ENCODE measurements at regions not wholly inside any gene's neighbourhood (a gene's known extent, or its start where the extent isn't known, plus 50 kb on each side); places are given as distances from the start of the nearest gene placed in this dataset.
A peak's percentile ranks its signal among the peaks of the same experiment; 100 is the strongest.

DNA sequence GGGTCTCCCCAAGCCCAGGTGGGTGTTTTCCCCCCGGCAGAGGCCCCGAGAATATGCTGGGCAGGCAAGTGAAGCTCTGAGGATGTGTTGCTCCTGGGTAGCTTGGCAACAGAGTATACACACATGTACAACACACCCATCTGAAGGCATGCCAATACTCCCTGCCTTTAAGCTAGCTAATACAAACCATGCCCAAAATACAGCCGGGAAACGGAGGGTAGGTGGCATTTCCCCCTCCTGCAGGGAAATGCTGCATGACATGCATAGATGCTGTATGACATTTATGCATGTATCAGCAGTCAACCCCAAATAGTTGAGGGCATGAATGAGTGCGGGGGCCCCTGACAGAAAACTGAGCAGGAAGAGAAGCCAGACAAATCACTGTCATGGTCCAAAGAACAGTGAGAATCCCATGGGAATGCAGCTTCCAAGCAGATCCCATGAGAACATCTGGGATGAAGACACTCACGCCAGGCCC, 614.1 kb downstream of the EBF1 start:
- H3K9me3 Mint-ChIP-seq: peaks cover 6% of the 10 kb centered on the region
- H3K36me3 Mint-ChIP-seq (ENCODE audit: low read depth): no peaks in the 10 kb centered on the region
- peaks cover 13% of the 10 kb centered on the region for H3K4me1 Mint-ChIP-seq
- H3K27ac Mint-ChIP-seq (ENCODE audit: unreplicated experiment): no peak overlapping the region
- no peaks in the 10 kb centered on the region for H3K27me3 Mint-ChIP-seq (ENCODE audit: low read depth)
- DNase-seq (ENCODE audit: low read depth, low spot score): no peak
- H3K4me3 Mint-ChIP-seq: no peak overlapping the region
- TF ChIP-seq, protein P1, sequence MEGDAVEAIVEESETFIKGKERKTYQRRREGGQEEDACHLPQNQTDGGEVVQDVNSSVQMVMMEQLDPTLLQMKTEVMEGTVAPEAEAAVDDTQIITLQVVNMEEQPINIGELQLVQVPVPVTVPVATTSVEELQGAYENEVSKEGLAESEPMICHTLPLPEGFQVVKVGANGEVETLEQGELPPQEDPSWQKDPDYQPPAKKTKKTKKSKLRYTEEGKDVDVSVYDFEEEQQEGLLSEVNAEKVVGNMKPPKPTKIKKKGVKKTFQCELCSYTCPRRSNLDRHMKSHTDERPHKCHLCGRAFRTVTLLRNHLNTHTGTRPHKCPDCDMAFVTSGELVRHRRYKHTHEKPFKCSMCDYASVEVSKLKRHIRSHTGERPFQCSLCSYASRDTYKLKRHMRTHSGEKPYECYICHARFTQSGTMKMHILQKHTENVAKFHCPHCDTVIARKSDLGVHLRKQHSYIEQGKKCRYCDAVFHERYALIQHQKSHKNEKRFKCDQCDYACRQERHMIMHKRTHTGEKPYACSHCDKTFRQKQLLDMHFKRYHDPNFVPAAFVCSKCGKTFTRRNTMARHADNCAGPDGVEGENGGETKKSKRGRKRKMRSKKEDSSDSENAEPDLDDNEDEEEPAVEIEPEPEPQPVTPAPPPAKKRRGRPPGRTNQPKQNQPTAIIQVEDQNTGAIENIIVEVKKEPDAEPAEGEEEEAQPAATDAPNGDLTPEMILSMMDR (conservative IDR thresholded peaks at IDR 0.05): no peak

- H3K27me3 Mint-ChIP-seq (ENCODE audit: low read depth): no peaks in the 10 kb centered on the region
- peaks cover 13% of the 10 kb centered on the region for H3K4me1 Mint-ChIP-seq
- peaks cover 6% of the 10 kb centered on the region for H3K9me3 Mint-ChIP-seq
- TF ChIP-seq, protein P1 (conservative IDR thresholded peaks at IDR 0.05): no peak
- no peak overlapping the region for H3K27ac Mint-ChIP-seq (ENCODE audit: unreplicated experiment)
- DNase-seq (ENCODE audit: low read depth, low spot score): no peak
- no peaks in the 10 kb centered on the region for H3K36me3 Mint-ChIP-seq (ENCODE audit: low read depth)
- H3K4me3 Mint-ChIP-seq: no peak overlapping the region
Measured at GRCh38 chr5:158485047-158485446, 614.7 kb downstream of the EBF1 start.

DNA sequence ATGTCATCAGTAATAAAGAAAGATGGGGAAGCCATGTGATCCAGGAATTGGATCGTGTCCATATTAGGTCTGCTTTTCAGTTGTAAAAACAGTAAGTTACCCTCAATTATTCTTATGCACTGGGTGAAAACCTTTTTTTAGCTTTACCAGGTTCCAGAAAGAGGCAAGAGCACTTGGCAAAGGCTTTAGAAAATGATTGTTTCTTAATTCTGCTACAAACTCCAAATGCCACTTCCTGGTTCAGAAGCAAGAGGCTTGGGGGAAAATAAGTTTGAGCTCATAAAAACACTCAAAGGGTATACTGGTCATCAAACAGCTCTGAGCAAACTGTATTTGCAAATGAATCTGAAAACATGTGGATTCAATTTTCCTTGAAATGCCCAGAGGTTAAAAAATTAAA, 615.6 kb downstream of the EBF1 start:
- H3K4me1 Mint-ChIP-seq: peaks cover 13% of the 10 kb centered on the region
- no peak overlapping the region for H3K4me3 Mint-ChIP-seq
- no peaks in the 10 kb centered on the region for H3K27me3 Mint-ChIP-seq (ENCODE audit: low read depth)
- TF ChIP-seq, protein P1 (conservative IDR thresholded peaks at IDR 0.05): no peak
- H3K27ac Mint-ChIP-seq (ENCODE audit: unreplicated experiment): no peak overlapping the region
- H3K36me3 Mint-ChIP-seq (ENCODE audit: low read depth): no peaks in the 10 kb centered on the region
- H3K9me3 Mint-ChIP-seq: peaks cover 6% of the 10 kb centered on the region
- no peak for DNase-seq (ENCODE audit: low read depth, low spot score)

DNA sequence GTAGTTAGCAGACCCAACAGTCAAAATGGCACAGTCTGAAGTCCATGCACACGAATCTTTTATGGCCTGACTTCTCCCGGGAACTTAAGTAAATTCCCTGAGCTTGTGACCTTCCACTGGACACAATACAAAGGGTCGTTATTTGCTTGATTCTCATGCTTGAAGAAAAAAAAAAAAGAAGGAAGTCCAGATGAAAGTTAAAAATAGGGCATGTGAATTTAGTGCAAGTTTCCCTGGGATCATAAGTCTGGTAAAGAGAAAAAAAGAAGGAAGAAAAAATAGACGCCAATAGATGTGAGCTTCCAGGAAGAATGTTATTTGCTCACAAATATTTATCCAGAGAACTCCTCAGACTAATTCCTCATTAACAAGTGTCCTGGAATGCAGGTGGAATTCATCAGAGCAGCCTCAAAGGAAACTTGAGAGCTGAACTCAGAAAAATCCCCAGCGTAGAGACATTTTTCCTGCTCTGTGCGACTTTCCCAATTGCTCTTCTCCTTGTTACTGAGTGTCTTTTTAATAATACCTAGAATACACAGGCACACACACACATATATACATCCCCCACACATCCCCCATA, 616.3 kb downstream of the EBF1 start:
- Mint-ChIP-seq H3K4me3 (no peak overlapping the region), H3K36me3 (ENCODE audit: low read depth) (no peaks in the 10 kb centered on the region), H3K27ac (ENCODE audit: unreplicated experiment) (no peak overlapping the region), H3K27me3 (ENCODE audit: low read depth) (no peaks in the 10 kb centered on the region), H3K9me3 (peaks cover 6% of the 10 kb centered on the region), H3K4me1 (peaks cover 13% of the 10 kb centered on the region)
- no peak for DNase-seq (ENCODE audit: low read depth, low spot score)
- TF ChIP-seq, protein P1 (conservative IDR thresholded peaks at IDR 0.05): no peak

GRCh38 chr5:158482125-158482524, 617.6 kb downstream of the EBF1 start:
- Mint-ChIP-seq H3K9me3 (peaks cover 6% of the 10 kb centered on the region), H3K27me3 (ENCODE audit: low read depth) (peaks cover 2% of the 10 kb centered on the region), H3K27ac (ENCODE audit: unreplicated experiment) (peak overlapping the region; percentile 85), H3K4me3 (no peak overlapping the region), H3K4me1 (peaks cover 13% of the 10 kb centered on the region), H3K36me3 (ENCODE audit: low read depth) (no peaks in the 10 kb centered on the region)
- TF ChIP-seq, protein P1 (conservative IDR thresholded peaks at IDR 0.05): no peak
- DNase-seq (ENCODE audit: low read depth, low spot score): no peak

Measured in neural crest cell (in vitro differentiated cells).